ENCODE measurements at regions not wholly inside any gene's neighbourhood (a gene's known extent, or its start where the extent isn't known, plus 50 kb on each side); places are given as distances from the start of the nearest gene placed in this dataset.

GRCh38 chr6:152897807-152898399 lies 84.9 kb downstream of the FBXO5 start:
- TF ChIP-seq E2F5 (CRISPR knock-in tag; IDR thresholded peaks at IDR 0.05) (no peak), CREM (CRISPR knock-in tag; IDR thresholded peaks at IDR 0.05) (no peak), CTCF (IDR thresholded peaks at IDR 0.05) (peak; percentile 63), ZBTB43 (CRISPR knock-in tag; IDR thresholded peaks at IDR 0.05) (no peak), MAX (CRISPR knock-in tag; IDR thresholded peaks at IDR 0.05) (no peak), ZNF121 (CRISPR knock-in tag; IDR thresholded peaks at IDR 0.05) (no peak), IRF2 (CRISPR knock-in tag; IDR thresholded peaks at IDR 0.05; ENCODE audit: borderline replicate concordance, low read depth) (no peak), CREB1 (CRISPR knock-in tag; IDR thresholded peaks at IDR 0.05) (no peak), PRRX2 (CRISPR knock-in tag; IDR thresholded peaks at IDR 0.05) (no peak), ATF2 (CRISPR knock-in tag; IDR thresholded peaks at IDR 0.05; ENCODE audit: borderline replicate concordance, low read depth) (no peak), NR3C1 (CRISPR knock-in tag; conservative IDR thresholded peaks at IDR 0.05; ENCODE audit: low read depth) (no peak)
